GM12878 (cell line): ENCODE measurements at regions not wholly inside any gene's neighbourhood (a gene's known extent, or its start where the extent isn't known, plus 50 kb on each side); places are given as distances from the start of the nearest gene placed in this dataset.

ENCODE experiments used
- DPF2 ChIP-seq: fragments of 450-650 bp; IDR thresholded peaks from 2 replicates; pipeline ENCODE4 v1.6.1; 2017; ENCODE audit warnings: mild to moderate bottlenecking
- HDAC2 ChIP-seq: fragments of 200-600 bp; sonication (generic); IDR thresholded peaks from 2 replicates; pipeline ENCODE4 v1.6.1; 2017
- MXI1 ChIP-seq: fragments of 150-350 bp; IDR thresholded peaks from 2 replicates; pipeline ENCODE4 v1.6.1; 2011; ENCODE audit warnings: low read depth, mild to moderate bottlenecking, inconsistent platforms, low read length, improper control_type of control experiment
- PAX5 ChIP-seq: IDR thresholded peaks from 2 replicates; pipeline ENCODE4 v1.6.1; 2011; ENCODE audit warnings: low read depth, low read length, borderline replicate concordance
- ZNF217 ChIP-seq: fragments of 450-650 bp; IDR thresholded peaks from 2 replicates; pipeline ENCODE4 v1.6.1; 2017; ENCODE audit warnings: antibody characterized with exemption, mild to moderate bottlenecking
- TF ChIP-seq, protein P1 (sequence below): fragments of 450-650 bp; IDR thresholded peaks from 2 replicates; pipeline ENCODE4 v1.6.1; 2016; ENCODE audit warnings: mild to moderate bottlenecking, moderate library complexity, borderline replicate concordance
- TF ChIP-seq, protein P2 (sequence below): fragments of 450-650 bp; IDR thresholded peaks from 2 replicates; pipeline ENCODE4 v1.6.1; 2017; ENCODE audit warnings: mild to moderate bottlenecking, moderate library complexity
- TF ChIP-seq, protein P3 (sequence below): fragments of 450-650 bp; IDR thresholded peaks from 2 replicates; pipeline ENCODE4 v1.6.1; 2017; ENCODE audit warnings: mild to moderate bottlenecking

DNA sequence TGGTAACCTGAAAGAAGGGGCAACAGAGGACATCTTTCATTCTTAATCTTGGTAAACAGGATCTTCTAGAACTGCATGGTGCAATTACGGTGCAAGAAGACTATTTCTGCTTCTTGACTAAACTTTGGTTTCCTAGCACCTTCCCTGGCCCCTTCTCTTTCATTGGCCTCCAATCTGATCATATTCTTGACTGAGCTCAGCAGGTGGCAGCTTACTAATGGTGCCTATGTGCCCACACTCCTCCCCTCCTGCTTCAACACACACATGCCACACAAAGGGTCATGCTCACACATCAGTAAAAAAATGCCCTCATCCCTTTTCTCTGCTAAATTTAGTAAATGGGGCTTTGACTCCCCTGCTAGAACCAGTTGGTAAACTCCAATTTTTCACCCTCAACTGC lies 400.5 kb upstream of the MAOA start (continued):
- TF ChIP-seq, protein P1, sequence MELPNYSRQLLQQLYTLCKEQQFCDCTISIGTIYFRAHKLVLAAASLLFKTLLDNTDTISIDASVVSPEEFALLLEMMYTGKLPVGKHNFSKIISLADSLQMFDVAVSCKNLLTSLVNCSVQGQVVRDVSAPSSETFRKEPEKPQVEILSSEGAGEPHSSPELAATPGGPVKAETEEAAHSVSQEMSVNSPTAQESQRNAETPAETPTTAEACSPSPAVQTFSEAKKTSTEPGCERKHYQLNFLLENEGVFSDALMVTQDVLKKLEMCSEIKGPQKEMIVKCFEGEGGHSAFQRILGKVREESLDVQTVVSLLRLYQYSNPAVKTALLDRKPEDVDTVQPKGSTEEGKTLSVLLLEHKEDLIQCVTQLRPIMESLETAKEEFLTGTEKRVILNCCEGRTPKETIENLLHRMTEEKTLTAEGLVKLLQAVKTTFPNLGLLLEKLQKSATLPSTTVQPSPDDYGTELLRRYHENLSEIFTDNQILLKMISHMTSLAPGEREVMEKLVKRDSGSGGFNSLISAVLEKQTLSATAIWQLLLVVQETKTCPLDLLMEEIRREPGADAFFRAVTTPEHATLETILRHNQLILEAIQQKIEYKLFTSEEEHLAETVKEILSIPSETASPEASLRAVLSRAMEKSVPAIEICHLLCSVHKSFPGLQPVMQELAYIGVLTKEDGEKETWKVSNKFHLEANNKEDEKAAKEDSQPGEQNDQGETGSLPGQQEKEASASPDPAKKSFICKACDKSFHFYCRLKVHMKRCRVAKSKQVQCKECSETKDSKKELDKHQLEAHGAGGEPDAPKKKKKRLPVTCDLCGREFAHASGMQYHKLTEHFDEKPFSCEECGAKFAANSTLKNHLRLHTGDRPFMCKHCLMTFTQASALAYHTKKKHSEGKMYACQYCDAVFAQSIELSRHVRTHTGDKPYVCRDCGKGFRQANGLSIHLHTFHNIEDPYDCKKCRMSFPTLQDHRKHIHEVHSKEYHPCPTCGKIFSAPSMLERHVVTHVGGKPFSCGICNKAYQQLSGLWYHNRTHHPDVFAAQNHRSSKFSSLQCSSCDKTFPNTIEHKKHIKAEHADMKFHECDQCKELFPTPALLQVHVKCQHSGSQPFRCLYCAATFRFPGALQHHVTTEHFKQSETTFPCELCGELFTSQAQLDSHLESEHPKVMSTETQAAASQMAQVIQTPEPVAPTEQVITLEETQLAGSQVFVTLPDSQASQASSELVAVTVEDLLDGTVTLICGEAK: no peak
- TF ChIP-seq HDAC2 (no peak), MXI1 (no peak), DPF2 (no peak), PAX5 (no peak), ZNF217 (no peak)
- TF ChIP-seq, protein P2, sequence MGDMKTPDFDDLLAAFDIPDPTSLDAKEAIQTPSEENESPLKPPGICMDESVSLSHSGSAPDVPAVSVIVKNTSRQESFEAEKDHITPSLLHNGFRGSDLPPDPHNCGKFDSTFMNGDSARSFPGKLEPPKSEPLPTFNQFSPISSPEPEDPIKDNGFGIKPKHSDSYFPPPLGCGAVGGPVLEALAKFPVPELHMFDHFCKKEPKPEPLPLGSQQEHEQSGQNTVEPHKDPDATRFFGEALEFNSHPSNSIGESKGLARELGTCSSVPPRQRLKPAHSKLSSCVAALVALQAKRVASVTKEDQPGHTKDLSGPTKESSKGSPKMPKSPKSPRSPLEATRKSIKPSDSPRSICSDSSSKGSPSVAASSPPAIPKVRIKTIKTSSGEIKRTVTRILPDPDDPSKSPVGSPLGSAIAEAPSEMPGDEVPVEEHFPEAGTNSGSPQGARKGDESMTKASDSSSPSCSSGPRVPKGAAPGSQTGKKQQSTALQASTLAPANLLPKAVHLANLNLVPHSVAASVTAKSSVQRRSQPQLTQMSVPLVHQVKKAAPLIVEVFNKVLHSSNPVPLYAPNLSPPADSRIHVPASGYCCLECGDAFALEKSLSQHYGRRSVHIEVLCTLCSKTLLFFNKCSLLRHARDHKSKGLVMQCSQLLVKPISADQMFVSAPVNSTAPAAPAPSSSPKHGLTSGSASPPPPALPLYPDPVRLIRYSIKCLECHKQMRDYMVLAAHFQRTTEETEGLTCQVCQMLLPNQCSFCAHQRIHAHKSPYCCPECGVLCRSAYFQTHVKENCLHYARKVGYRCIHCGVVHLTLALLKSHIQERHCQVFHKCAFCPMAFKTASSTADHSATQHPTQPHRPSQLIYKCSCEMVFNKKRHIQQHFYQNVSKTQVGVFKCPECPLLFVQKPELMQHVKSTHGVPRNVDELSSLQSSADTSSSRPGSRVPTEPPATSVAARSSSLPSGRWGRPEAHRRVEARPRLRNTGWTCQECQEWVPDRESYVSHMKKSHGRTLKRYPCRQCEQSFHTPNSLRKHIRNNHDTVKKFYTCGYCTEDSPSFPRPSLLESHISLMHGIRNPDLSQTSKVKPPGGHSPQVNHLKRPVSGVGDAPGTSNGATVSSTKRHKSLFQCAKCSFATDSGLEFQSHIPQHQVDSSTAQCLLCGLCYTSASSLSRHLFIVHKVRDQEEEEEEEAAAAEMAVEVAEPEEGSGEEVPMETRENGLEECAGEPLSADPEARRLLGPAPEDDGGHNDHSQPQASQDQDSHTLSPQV: no peak
- TF ChIP-seq, protein P3, sequence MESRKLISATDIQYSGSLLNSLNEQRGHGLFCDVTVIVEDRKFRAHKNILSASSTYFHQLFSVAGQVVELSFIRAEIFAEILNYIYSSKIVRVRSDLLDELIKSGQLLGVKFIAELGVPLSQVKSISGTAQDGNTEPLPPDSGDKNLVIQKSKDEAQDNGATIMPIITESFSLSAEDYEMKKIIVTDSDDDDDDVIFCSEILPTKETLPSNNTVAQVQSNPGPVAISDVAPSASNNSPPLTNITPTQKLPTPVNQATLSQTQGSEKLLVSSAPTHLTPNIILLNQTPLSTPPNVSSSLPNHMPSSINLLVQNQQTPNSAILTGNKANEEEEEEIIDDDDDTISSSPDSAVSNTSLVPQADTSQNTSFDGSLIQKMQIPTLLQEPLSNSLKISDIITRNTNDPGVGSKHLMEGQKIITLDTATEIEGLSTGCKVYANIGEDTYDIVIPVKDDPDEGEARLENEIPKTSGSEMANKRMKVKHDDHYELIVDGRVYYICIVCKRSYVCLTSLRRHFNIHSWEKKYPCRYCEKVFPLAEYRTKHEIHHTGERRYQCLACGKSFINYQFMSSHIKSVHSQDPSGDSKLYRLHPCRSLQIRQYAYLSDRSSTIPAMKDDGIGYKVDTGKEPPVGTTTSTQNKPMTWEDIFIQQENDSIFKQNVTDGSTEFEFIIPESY: no peak
